ENCODE measurements at regions not wholly inside any gene's neighbourhood (a gene's known extent, or its start where the extent isn't known, plus 50 kb on each side); places are given as distances from the start of the nearest gene placed in this dataset.

DNA sequence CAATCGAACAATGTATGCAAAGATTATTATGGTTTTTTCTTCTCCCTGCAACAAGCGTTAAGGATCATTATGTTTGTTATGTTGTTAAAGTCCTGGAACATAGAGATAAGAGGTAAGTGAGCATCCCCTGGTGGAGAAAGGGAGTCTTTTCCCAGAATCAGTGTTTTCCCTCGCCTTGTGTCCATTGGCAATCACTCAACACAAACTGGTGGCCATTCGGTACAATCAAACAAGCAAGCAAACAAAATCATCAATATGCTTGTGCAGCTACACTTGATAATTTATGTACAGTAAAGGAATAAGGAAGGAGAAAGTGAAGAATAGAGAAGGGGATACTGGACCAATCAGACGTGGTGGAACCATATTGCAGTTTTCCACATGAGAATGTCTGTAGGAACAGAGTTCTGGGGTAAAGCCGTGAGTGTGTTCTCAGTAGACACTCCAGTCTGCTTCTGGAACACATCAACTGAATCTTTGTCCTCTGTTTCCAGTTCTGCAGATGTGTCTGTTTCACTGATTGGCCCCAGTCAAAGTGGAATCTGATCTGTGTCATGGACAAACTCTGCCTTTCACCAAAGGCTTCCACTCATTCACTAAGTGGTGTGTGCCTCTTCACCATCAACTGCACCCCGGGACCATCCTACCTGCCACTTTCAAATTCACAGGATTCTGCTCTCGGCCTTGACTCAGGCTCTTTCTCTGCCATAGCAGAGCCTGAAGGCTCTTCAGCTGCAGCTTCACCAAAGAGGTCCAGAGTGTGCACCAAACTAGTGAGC is 169.5 kb downstream of the AHSP start:
- H3K4me3 Mint-ChIP-seq: no peak overlapping the region

DNA sequence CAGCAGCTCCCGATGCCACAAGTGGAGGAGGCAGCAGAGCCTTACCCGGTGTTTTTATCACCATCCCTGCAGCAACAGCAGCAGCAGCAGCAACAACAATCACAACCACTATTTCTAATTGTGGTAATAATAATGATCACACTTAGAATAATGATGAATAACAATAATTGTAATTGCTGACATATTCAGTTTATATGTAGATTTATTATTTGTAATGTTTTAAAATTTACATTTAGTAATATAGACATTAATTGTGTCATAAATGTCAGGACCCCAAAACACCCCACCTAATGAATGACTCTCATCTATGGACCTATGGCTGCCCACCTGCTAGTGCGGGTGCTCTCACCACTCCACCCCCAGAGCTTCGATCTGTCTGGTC is 170.0 kb downstream of the AHSP start:
- Mint-ChIP-seq H3K27me3 (ENCODE audit: insufficient read depth, low read depth) (peaks cover 4% of the 10 kb centered on the region), H3K27ac (no peak overlapping the region), H3K4me3 (no peak overlapping the region), H3K4me1 (peaks cover 9% of the 10 kb centered on the region), H3K9me3 (no peaks in the 10 kb centered on the region), H3K36me3 (peaks cover 2% of the 10 kb centered on the region)
- no peak for TF ChIP-seq EZH2 (IDR thresholded peaks at IDR 0.05)
- TF ChIP-seq EZH2phosphoT487 (IDR thresholded peaks at IDR 0.05): no peak
- TF ChIP-seq, protein P1, sequence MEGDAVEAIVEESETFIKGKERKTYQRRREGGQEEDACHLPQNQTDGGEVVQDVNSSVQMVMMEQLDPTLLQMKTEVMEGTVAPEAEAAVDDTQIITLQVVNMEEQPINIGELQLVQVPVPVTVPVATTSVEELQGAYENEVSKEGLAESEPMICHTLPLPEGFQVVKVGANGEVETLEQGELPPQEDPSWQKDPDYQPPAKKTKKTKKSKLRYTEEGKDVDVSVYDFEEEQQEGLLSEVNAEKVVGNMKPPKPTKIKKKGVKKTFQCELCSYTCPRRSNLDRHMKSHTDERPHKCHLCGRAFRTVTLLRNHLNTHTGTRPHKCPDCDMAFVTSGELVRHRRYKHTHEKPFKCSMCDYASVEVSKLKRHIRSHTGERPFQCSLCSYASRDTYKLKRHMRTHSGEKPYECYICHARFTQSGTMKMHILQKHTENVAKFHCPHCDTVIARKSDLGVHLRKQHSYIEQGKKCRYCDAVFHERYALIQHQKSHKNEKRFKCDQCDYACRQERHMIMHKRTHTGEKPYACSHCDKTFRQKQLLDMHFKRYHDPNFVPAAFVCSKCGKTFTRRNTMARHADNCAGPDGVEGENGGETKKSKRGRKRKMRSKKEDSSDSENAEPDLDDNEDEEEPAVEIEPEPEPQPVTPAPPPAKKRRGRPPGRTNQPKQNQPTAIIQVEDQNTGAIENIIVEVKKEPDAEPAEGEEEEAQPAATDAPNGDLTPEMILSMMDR (IDR thresholded peaks at IDR 0.05): no peak
- Histone ChIP-seq H3F3A (ENCODE audit: low read depth) (no peaks in the 10 kb centered on the region), H2AFZ (replicated peaks) (no peak overlapping the region), H3K4me1 (peaks cover 5% of the 10 kb centered on the region), H3K4me3 (no peak overlapping the region), H3K9ac (no peak overlapping the region), H3K27ac (no peak overlapping the region), H4K20me1 (ENCODE audit: low read depth) (peaks cover 9% of the 10 kb centered on the region), H3K36me3 (no peaks in the 10 kb centered on the region), H3K4me2 (no peak overlapping the region), H3K79me2 (ENCODE audit: low read depth) (peaks cover 16% of the 10 kb centered on the region), H3K27me3 (peaks cover 6% of the 10 kb centered on the region), H3K9me3 (ENCODE audit: low read depth) (no peaks in the 10 kb centered on the region)
- DNase-seq (ENCODE audit: low spot score): no peak

More for the DNA sequence above, 169.5 kb downstream of the AHSP start:
- H3K27ac Mint-ChIP-seq: no peak overlapping the region
- Histone ChIP-seq H3K9me3 (ENCODE audit: low read depth) (no peaks in the 10 kb centered on the region), H3K36me3 (no peaks in the 10 kb centered on the region), H3K4me2 (no peak overlapping the region), H3K4me1 (peaks cover 5% of the 10 kb centered on the region), H3K9ac (no peak overlapping the region), H3F3A (ENCODE audit: low read depth) (no peaks in the 10 kb centered on the region), H3K4me3 (no peak overlapping the region), H3K27me3 (peaks cover 6% of the 10 kb centered on the region), H4K20me1 (ENCODE audit: low read depth) (peaks cover 9% of the 10 kb centered on the region), H3K79me2 (ENCODE audit: low read depth) (peaks cover 16% of the 10 kb centered on the region), H3K27ac (no peak overlapping the region), H2AFZ (replicated peaks) (no peak overlapping the region)
- no peaks in the 10 kb centered on the region for H3K9me3 Mint-ChIP-seq
- H3K36me3 Mint-ChIP-seq: no peaks in the 10 kb centered on the region
- H3K27me3 Mint-ChIP-seq (ENCODE audit: insufficient read depth, low read depth): peaks cover 3% of the 10 kb centered on the region
- TF ChIP-seq, protein P1 (IDR thresholded peaks at IDR 0.05): peak; percentile 61
- no peak for TF ChIP-seq EZH2phosphoT487 (IDR thresholded peaks at IDR 0.05)
- H3K4me1 Mint-ChIP-seq: peaks cover 9% of the 10 kb centered on the region
- peak; percentile 27 for DNase-seq (ENCODE audit: low spot score)

DNA sequence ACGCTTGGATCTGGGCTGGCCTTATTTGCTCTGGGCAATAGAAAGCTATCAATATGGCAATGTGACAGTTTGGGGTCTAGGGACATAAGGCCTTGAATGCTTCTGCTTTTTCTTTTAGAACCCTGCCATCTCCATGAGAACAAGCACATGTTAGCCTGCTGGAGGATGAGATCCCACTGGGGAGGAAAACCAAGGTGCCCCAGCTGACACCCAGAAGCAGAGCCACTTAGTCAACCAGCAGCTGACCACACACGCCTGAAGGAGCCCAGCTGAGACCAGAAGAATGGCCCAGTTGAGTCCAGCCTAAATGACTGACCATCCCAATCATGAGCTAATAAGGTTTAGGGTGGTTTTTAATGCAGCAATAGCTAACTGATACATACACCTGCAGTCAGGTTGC is 171.2 kb downstream of the AHSP start:
- Mint-ChIP-seq H3K36me3 (peaks cover 4% of the 10 kb centered on the region), H3K27ac (no peak overlapping the region), H3K4me3 (no peak overlapping the region), H3K4me1 (peaks cover 9% of the 10 kb centered on the region), H3K9me3 (no peaks in the 10 kb centered on the region), H3K27me3 (ENCODE audit: insufficient read depth, low read depth) (peaks cover 5% of the 10 kb centered on the region)
- no peaks in the 10 kb centered on the region for H3F3A ChIP-seq (ENCODE audit: low read depth)
- no peak overlapping the region for H2AFZ ChIP-seq (replicated peaks)
- H4K20me1 ChIP-seq (ENCODE audit: low read depth): peaks cover 9% of the 10 kb centered on the region
- H3K9me3 ChIP-seq (ENCODE audit: low read depth): no peaks in the 10 kb centered on the region
- DNase-seq (ENCODE audit: low spot score): no peak
- TF ChIP-seq EZH2phosphoT487 (IDR thresholded peaks at IDR 0.05) (no peak), EZH2 (IDR thresholded peaks at IDR 0.05) (no peak)
- TF ChIP-seq, protein P1 (IDR thresholded peaks at IDR 0.05): no peak
- H3K9ac ChIP-seq: no peak overlapping the region
- H3K27me3 ChIP-seq: peaks cover 6% of the 10 kb centered on the region
- no peak overlapping the region for H3K27ac ChIP-seq
- H3K4me3 ChIP-seq: no peak overlapping the region
- no peak overlapping the region for H3K4me2 ChIP-seq
- no peaks in the 10 kb centered on the region for H3K36me3 ChIP-seq
- peaks cover 5% of the 10 kb centered on the region for H3K4me1 ChIP-seq
- peaks cover 16% of the 10 kb centered on the region for H3K79me2 ChIP-seq (ENCODE audit: low read depth)

Data from neural progenitor cell (in vitro differentiated cells).